CD4-positive, alpha-beta T cell treated with Interleukin-12 subunit alpha and Interleukin-12 subunit beta, for 1 hour (primary cell): ENCODE measurements at regions not wholly inside any gene's neighbourhood (a gene's known extent, or its start where the extent isn't known, plus 50 kb on each side); places are given as distances from the start of the nearest gene placed in this dataset.

ENCODE experiments used
- DNase-seq: peaks from one replicate; pipeline ENCODE4 v3.0.0-alpha.2; 2020

- DNase-seq = no peak
Measured at GRCh38 chr17:69960755-69961154, 114.3 kb upstream of the KCNJ16 start.

GRCh38 chr17:69961501-69962145 is 113.4 kb upstream of the KCNJ16 start:
- no peak for DNase-seq

- no peak for DNase-seq
Measured at GRCh38 chr17:69962436-69962995, 112.5 kb upstream of the KCNJ16 start.

- DNase-seq = no peak
Measured at GRCh38 chr17:69967910-69968411, 107.1 kb upstream of the KCNJ16 start.

GRCh38 chr17:69969897-69970296 is 105.1 kb upstream of the KCNJ16 start:
- no peak for DNase-seq

GRCh38 chr17:69972251-69972650 is 102.8 kb upstream of the KCNJ16 start:
- DNase-seq = no peak

- DNase-seq = no peak
Measured at GRCh38 chr17:69975808-69976207, 99.2 kb upstream of the KCNJ16 start.

GRCh38 chr17:69978056-69978646 is 96.9 kb upstream of the KCNJ16 start:
- DNase-seq = no peak

- DNase-seq = no peak
Measured at GRCh38 chr17:69981441-69981840, 93.6 kb upstream of the KCNJ16 start.

- no peak for DNase-seq
Measured at GRCh38 chr17:69995476-69995875, 79.5 kb upstream of the KCNJ16 start.

- DNase-seq = no peak
Measured at GRCh38 chr17:69997332-69997731, 77.7 kb upstream of the KCNJ16 start.

- DNase-seq = no peak
Measured at GRCh38 chr17:69999253-69999652, 75.8 kb upstream of the KCNJ16 start.

- no peak for DNase-seq
Measured at GRCh38 chr17:70006159-70006558, 68.9 kb upstream of the KCNJ16 start.

- DNase-seq = no peak
Measured at GRCh38 chr17:70011750-70012149, 63.3 kb upstream of the KCNJ16 start.

- DNase-seq = no peak
Measured at GRCh38 chr17:70013911-70014310, 61.1 kb upstream of the KCNJ16 start.

GRCh38 chr17:70017112-70017511 is 57.9 kb upstream of the KCNJ16 start:
- no peak for DNase-seq

- DNase-seq = no peak
Measured at GRCh38 chr17:70017941-70018340, 57.1 kb upstream of the KCNJ16 start.

- no peak for DNase-seq
Measured at GRCh38 chr17:70021726-70022125, 53.3 kb upstream of the KCNJ16 start.

GRCh38 chr17:70022175-70022574 is 52.9 kb upstream of the KCNJ16 start:
- no peak for DNase-seq

GRCh38 chr17:70024253-70024652 is 50.8 kb upstream of the KCNJ16 start:
- no peak for DNase-seq
